Gastrocnemius medialis (tissue), 4 donors: ENCODE measurements at regions not wholly inside any gene's neighbourhood (a gene's known extent, or its start where the extent isn't known, plus 50 kb on each side); places are given as distances from the start of the nearest gene placed in this dataset.

Experiments
- CTCF ChIP-seq, 5 experiments: fragments of 450-650 bp in 3 of 5; fragments of 200-600 bp in 2 of 5; sonication (generic) in 2 of 5; IDR thresholded peaks in 4 of 5; conservative IDR thresholded peaks in 1 of 5; 1 replicate in 4 of 5; 2 replicates in 1 of 5; pipeline ENCODE4 v1.5.1; 2016 to 2019; ENCODE audit warnings: antibody characterized with exemption in 5 of 5, mild to moderate bottlenecking in 3 of 5, moderate library complexity in 3 of 5
- POLR2A ChIP-seq, 2 donors: fragments of 450-650 bp; IDR thresholded peaks; one replicate each; pipeline ENCODE4 v1.6.1; 2017; ENCODE audit warnings: antibody characterized with exemption in 2 of 2, mild to moderate bottlenecking in 2 of 2, moderate library complexity in 2 of 2

GRCh38 chr2:102983786-102984185 is 222.0 kb downstream of the TMEM182 start:
- no peak for TF ChIP-seq CTCF (IDR thresholded peaks at IDR 0.05 in 4 of 5, conservative IDR thresholded peaks at IDR 0.05 in 1 of 5)
- no peak for TF ChIP-seq POLR2A (IDR thresholded peaks at IDR 0.05)
